ENCODE measurements at regions not wholly inside any gene's neighbourhood (a gene's known extent, or its start where the extent isn't known, plus 50 kb on each side); places are given as distances from the start of the nearest gene placed in this dataset.

- H3K9me2 ChIP-seq (ENCODE audit: insufficient read depth): no peaks in the 10 kb centered on the region
- H3K4me2 ChIP-seq: no peak overlapping the region
- H3F3A ChIP-seq (replicated peaks; ENCODE audit: low read depth): 0 out of 2 replicates have a peak, but pooled peaks cover 3% of the 10 kb centered on the region
- Mint-ChIP-seq H3K4me1 (peaks cover 25% of the 10 kb centered on the region), H3K27me3 (ENCODE audit: insufficient read depth, low read depth, poor library complexity) (peaks cover 2% of the 10 kb centered on the region), H3K36me3 (ENCODE audit: low read depth) (peaks cover 3% of the 10 kb centered on the region; the same call in 2 of the 3 replicates), H3K9me3 (peaks cover 2% of the 10 kb centered on the region; the same call in 1 of the 3 replicates), H3K4me3 (no peak overlapping the region), H3K27ac (no peak overlapping the region)
- no peak overlapping the region; the same call in 1 of the 2 replicates for H2AFZ ChIP-seq
- no peak overlapping the region for H3K27ac ChIP-seq (ENCODE audit: low read depth)
- no peak overlapping the region for H3K4me3 ChIP-seq
- peaks cover 6% of the 10 kb centered on the region; the same call in 1 of the 2 replicates for H3K4me1 ChIP-seq (ENCODE audit: insufficient read depth)
- H4K20me1 ChIP-seq (replicated peaks; ENCODE audit: insufficient read depth): no peaks in the 10 kb centered on the region
- H3K79me2 ChIP-seq (replicated peaks; ENCODE audit: insufficient read depth): no peaks in the 10 kb centered on the region
- H3K27me3 ChIP-seq (ENCODE audit: insufficient read depth): no peaks in the 10 kb centered on the region
- no peak for TF ChIP-seq EZH2 (IDR thresholded peaks at IDR 0.05; ENCODE audit: low read depth, unreplicated experiment)
- TF ChIP-seq POLR2AphosphoS5 (IDR thresholded peaks at IDR 0.05; ENCODE audit: low read depth): no peak
- DNase-seq (ENCODE audit: low spot score) (no peak), ATAC-seq (no peak)
- H3K36me3 ChIP-seq (ENCODE audit: insufficient read depth): no peaks in the 10 kb centered on the region
Measured at GRCh38 chr5:142492781-142493281, 168.0 kb upstream of the SPRY4 start.

GRCh38 chr5:142491679-142492078 is 166.9 kb upstream of the SPRY4 start:
- Histone ChIP-seq H3K27me3 (ENCODE audit: insufficient read depth) (no peaks in the 10 kb centered on the region), H3K36me3 (ENCODE audit: insufficient read depth) (no peaks in the 10 kb centered on the region), H2AFZ (peak overlapping the region; percentile 48; the same call in 1 of the 2 replicates), H3K4me3 (no peak overlapping the region), H3K27ac (ENCODE audit: low read depth) (no peak overlapping the region), H4K20me1 (replicated peaks; ENCODE audit: insufficient read depth) (no peaks in the 10 kb centered on the region), H3K4me2 (no peak overlapping the region), H3K4me1 (ENCODE audit: insufficient read depth) (peaks cover 6% of the 10 kb centered on the region; the same call in 1 of the 2 replicates), H3K79me2 (replicated peaks; ENCODE audit: insufficient read depth) (no peaks in the 10 kb centered on the region), H3K9me2 (ENCODE audit: insufficient read depth) (no peaks in the 10 kb centered on the region), H3F3A (replicated peaks; ENCODE audit: low read depth) (0 out of 2 replicates have a peak, but pooled peaks cover 3% of the 10 kb centered on the region)
- H3K27me3 Mint-ChIP-seq (ENCODE audit: insufficient read depth, low read depth, poor library complexity): peaks cover 2% of the 10 kb centered on the region
- H3K27ac Mint-ChIP-seq: no peak overlapping the region
- no peak for DNase-seq (ENCODE audit: low spot score)
- peaks cover 3% of the 10 kb centered on the region; the same call in 2 of the 3 replicates for H3K36me3 Mint-ChIP-seq (ENCODE audit: low read depth)
- H3K9me3 Mint-ChIP-seq: peaks cover 2% of the 10 kb centered on the region; the same call in 1 of the 3 replicates
- ATAC-seq: peak; percentile 28
- peaks cover 25% of the 10 kb centered on the region for H3K4me1 Mint-ChIP-seq
- no peak overlapping the region for H3K4me3 Mint-ChIP-seq
- TF ChIP-seq EZH2 (IDR thresholded peaks at IDR 0.05; ENCODE audit: low read depth, unreplicated experiment): no peak
- TF ChIP-seq, protein P1, sequence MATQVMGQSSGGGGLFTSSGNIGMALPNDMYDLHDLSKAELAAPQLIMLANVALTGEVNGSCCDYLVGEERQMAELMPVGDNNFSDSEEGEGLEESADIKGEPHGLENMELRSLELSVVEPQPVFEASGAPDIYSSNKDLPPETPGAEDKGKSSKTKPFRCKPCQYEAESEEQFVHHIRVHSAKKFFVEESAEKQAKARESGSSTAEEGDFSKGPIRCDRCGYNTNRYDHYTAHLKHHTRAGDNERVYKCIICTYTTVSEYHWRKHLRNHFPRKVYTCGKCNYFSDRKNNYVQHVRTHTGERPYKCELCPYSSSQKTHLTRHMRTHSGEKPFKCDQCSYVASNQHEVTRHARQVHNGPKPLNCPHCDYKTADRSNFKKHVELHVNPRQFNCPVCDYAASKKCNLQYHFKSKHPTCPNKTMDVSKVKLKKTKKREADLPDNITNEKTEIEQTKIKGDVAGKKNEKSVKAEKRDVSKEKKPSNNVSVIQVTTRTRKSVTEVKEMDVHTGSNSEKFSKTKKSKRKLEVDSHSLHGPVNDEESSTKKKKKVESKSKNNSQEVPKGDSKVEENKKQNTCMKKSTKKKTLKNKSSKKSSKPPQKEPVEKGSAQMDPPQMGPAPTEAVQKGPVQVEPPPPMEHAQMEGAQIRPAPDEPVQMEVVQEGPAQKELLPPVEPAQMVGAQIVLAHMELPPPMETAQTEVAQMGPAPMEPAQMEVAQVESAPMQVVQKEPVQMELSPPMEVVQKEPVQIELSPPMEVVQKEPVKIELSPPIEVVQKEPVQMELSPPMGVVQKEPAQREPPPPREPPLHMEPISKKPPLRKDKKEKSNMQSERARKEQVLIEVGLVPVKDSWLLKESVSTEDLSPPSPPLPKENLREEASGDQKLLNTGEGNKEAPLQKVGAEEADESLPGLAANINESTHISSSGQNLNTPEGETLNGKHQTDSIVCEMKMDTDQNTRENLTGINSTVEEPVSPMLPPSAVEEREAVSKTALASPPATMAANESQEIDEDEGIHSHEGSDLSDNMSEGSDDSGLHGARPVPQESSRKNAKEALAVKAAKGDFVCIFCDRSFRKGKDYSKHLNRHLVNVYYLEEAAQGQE (IDR thresholded peaks at IDR 0.05; ENCODE audit: unreplicated experiment): no peak
- TF ChIP-seq, protein P2, sequence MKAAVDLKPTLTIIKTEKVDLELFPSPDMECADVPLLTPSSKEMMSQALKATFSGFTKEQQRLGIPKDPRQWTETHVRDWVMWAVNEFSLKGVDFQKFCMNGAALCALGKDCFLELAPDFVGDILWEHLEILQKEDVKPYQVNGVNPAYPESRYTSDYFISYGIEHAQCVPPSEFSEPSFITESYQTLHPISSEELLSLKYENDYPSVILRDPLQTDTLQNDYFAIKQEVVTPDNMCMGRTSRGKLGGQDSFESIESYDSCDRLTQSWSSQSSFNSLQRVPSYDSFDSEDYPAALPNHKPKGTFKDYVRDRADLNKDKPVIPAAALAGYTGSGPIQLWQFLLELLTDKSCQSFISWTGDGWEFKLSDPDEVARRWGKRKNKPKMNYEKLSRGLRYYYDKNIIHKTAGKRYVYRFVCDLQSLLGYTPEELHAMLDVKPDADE (IDR thresholded peaks at IDR 0.05): no peak
- TF ChIP-seq ZNF114 (CRISPR knock-in tag; IDR thresholded peaks at IDR 0.05): no peak
- TF ChIP-seq ZNF462 (CRISPR knock-in tag; IDR thresholded peaks at IDR 0.05): no peak
- no peak for TF ChIP-seq ZNF331 (CRISPR knock-in tag; IDR thresholded peaks at IDR 0.05; ENCODE audit: low read depth)
- TF ChIP-seq NANOG (IDR thresholded peaks at IDR 0.05; ENCODE audit: borderline replicate concordance): no peak
- TF ChIP-seq EZH2phosphoT487 (IDR thresholded peaks at IDR 0.05; ENCODE audit: unreplicated experiment): no peak
